HG03565 (cell line): ENCODE measurements at regions not wholly inside any gene's neighbourhood (a gene's known extent, or its start where the extent isn't known, plus 50 kb on each side); places are given as distances from the start of the nearest gene placed in this dataset.

Experiments
- ATAC-seq: cut with Tn5 transposase; IDR thresholded peaks from one replicate; pipeline ENCODE4 v1.9.1; 2021; ENCODE audit warnings: mild to moderate bottlenecking, moderate library complexity; ENCODE audit not compliant: unreplicated experiment

- no peak for ATAC-seq
These were observed 222.8 kb downstream of the ADAMTS9 start for GRCh38 chr3:64464955-64465354.

- no peak for ATAC-seq
These were observed 223.8 kb downstream of the ADAMTS9 start for GRCh38 chr3:64463981-64464380.

GRCh38 chr3:64462203-64462602 lies 225.6 kb downstream of the ADAMTS9 start:
- no peak for ATAC-seq

- ATAC-seq: no peak
These were observed 226.9 kb downstream of the ADAMTS9 start for GRCh38 chr3:64460877-64461276.

GRCh38 chr3:64460141-64460730 lies 227.6 kb downstream of the ADAMTS9 start:
- ATAC-seq: no peak

- ATAC-seq: no peak
These were observed 228.1 kb downstream of the ADAMTS9 start for GRCh38 chr3:64459711-64460110.

GRCh38 chr3:64457811-64458210 lies 230.0 kb downstream of the ADAMTS9 start:
- ATAC-seq: no peak

GRCh38 chr3:64456674-64457073 lies 231.1 kb downstream of the ADAMTS9 start:
- ATAC-seq: no peak

- ATAC-seq: no peak
These were observed 230.1 kb upstream of the PRICKLE2 start for GRCh38 chr3:64455351-64455750.

GRCh38 chr3:64454768-64455167 lies 229.5 kb upstream of the PRICKLE2 start:
- ATAC-seq: no peak

GRCh38 chr3:64454179-64454578 lies 228.9 kb upstream of the PRICKLE2 start:
- no peak for ATAC-seq

GRCh38 chr3:64451283-64452012 lies 226.2 kb upstream of the PRICKLE2 start:
- no peak for ATAC-seq

GRCh38 chr3:64450396-64450956 lies 225.2 kb upstream of the PRICKLE2 start:
- ATAC-seq: no peak

GRCh38 chr3:64449026-64449425 lies 223.8 kb upstream of the PRICKLE2 start:
- ATAC-seq: peak; percentile 61

GRCh38 chr3:64445944-64446300 lies 220.7 kb upstream of the PRICKLE2 start:
- no peak for ATAC-seq

- no peak for ATAC-seq
These were observed 220.1 kb upstream of the PRICKLE2 start for GRCh38 chr3:64445109-64445943.

GRCh38 chr3:64444490-64445108 lies 219.3 kb upstream of the PRICKLE2 start:
- ATAC-seq: no peak

GRCh38 chr3:64443546-64444381 lies 218.5 kb upstream of the PRICKLE2 start:
- no peak for ATAC-seq

GRCh38 chr3:64441861-64442260 lies 216.6 kb upstream of the PRICKLE2 start:
- ATAC-seq: no peak

GRCh38 chr3:64440498-64440897 lies 215.2 kb upstream of the PRICKLE2 start:
- no peak for ATAC-seq
